ENCODE measurements at regions not wholly inside any gene's neighbourhood (a gene's known extent, or its start where the extent isn't known, plus 50 kb on each side); places are given as distances from the start of the nearest gene placed in this dataset.
"Not testable (repeated sequence)": the region's sequence is repeated elsewhere in the genome, so short reads cannot be mapped to it uniquely, and the experiment has no call there.

DNA sequence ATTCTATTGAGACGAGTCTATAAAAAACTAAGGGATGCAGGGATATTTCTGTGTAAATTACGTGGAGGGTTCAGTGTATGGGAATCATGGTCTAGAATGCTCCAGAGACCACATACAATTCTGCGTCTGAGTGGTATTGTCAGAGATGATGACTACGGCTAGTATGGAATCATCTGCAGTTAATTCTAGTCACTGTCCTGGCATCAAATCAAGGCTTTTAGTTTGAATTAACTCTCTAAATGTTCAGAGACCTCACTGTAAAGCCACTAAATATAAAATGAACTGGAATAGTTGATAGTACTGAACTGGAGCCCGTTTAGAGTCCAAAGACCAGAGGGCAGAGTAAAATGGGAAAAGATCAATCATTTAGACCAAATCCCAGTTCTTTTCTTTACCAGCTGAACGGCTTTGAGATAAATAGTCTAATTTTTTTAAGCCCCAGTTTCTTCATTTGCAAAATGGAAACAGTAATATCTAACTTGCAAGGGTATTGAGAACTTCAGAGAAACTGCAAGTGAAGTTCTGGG is 599.8 kb downstream of the EBF1 start:
- Histone ChIP-seq H3K9me2 (replicated peaks; ENCODE audit: insufficient read depth) (no peaks in the 10 kb centered on the region), H3K4me3 (no peak overlapping the region), H4K20me1 (ENCODE audit: insufficient read depth, poor library complexity, severe bottlenecking) (no peaks in the 10 kb centered on the region), H3K79me2 (no peaks in the 10 kb centered on the region), H3K36me3 (replicated peaks; ENCODE audit: insufficient read depth, low read depth) (no peaks in the 10 kb centered on the region), H2AFZ (no peak overlapping the region), H3K9me3 (ENCODE audit: low read depth) (no peaks in the 10 kb centered on the region), H3K4me2 (no peak overlapping the region), H3K4me1 (ENCODE audit: insufficient read depth) (no peaks in the 10 kb centered on the region), H3K27ac (no peak overlapping the region), H3K27me3 (no peaks in the 10 kb centered on the region)
- no peak for DNase-seq (ENCODE audit: low spot score)
- TF ChIP-seq EZH2phosphoT487 (IDR thresholded peaks at IDR 0.05; ENCODE audit: low read depth, severe bottlenecking, unreplicated experiment) (no peak), EZH2 (IDR thresholded peaks at IDR 0.05; ENCODE audit: borderline replicate concordance) (no peak)
- TF ChIP-seq, protein P1, sequence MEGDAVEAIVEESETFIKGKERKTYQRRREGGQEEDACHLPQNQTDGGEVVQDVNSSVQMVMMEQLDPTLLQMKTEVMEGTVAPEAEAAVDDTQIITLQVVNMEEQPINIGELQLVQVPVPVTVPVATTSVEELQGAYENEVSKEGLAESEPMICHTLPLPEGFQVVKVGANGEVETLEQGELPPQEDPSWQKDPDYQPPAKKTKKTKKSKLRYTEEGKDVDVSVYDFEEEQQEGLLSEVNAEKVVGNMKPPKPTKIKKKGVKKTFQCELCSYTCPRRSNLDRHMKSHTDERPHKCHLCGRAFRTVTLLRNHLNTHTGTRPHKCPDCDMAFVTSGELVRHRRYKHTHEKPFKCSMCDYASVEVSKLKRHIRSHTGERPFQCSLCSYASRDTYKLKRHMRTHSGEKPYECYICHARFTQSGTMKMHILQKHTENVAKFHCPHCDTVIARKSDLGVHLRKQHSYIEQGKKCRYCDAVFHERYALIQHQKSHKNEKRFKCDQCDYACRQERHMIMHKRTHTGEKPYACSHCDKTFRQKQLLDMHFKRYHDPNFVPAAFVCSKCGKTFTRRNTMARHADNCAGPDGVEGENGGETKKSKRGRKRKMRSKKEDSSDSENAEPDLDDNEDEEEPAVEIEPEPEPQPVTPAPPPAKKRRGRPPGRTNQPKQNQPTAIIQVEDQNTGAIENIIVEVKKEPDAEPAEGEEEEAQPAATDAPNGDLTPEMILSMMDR (IDR thresholded peaks at IDR 0.05; ENCODE audit: poor library complexity): no peak
- WGBS (ENCODE audit: low lambda C conversion rate, missing lambda C conversion rate): 85% methylated on average over 6 of the region's 6 CpGs

DNA sequence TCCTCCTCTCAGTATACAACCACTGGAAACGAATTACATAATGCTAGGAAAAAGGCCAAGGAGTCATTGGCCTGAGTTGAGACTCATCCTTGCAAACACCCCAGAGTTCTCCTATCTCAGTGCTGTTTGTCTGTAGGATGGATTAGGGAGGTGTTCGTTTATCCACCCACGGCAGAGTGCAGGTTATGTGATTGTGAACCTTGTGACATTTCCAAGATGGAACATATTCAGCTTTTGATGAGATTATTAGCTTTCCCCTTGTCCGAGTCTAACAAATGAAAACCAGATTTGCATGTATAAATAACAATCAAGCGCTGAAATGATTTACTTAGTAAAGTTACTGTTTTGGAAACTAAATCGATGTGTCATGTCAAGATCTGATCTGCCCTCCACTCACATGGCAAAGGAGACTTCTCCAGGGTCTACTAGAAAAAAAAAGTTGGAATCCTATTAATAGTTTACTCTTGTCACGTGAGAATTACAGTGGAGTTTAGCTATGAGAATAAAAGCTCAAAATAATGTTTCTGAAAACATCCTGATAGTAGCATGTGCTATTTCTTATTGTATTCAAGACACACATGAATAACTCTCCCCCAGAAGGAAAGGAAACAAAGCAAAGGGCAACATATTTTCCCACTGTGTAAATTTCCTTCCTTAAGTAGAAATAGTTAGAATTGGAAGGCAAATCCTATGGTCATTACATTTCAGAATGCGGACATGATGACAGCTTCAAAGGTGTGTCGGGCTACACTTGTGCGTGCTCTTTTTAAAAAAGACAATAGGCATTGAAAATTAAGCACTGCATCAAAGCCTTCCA is 600.4 kb downstream of the EBF1 start:
- H3K36me3 ChIP-seq (replicated peaks; ENCODE audit: insufficient read depth, low read depth): no peaks in the 10 kb centered on the region
- no peak overlapping the region for H2AFZ ChIP-seq
- TF ChIP-seq EZH2 (IDR thresholded peaks at IDR 0.05; ENCODE audit: borderline replicate concordance): no peak
- no peaks in the 10 kb centered on the region for H3K79me2 ChIP-seq
- H3K4me3 ChIP-seq: no peak overlapping the region
- no peaks in the 10 kb centered on the region for H3K27me3 ChIP-seq
- no peaks in the 10 kb centered on the region for H3K9me2 ChIP-seq (replicated peaks; ENCODE audit: insufficient read depth)
- 76% methylated on average over 10 of the region's 10 CpGs for WGBS (ENCODE audit: low lambda C conversion rate, missing lambda C conversion rate)
- H3K27ac ChIP-seq: no peak overlapping the region
- H3K4me2 ChIP-seq: no peak overlapping the region
- no peaks in the 10 kb centered on the region for H4K20me1 ChIP-seq (ENCODE audit: insufficient read depth, poor library complexity, severe bottlenecking)
- no peaks in the 10 kb centered on the region for H3K9me3 ChIP-seq (ENCODE audit: low read depth)
- no peak for DNase-seq (ENCODE audit: low spot score)
- no peaks in the 10 kb centered on the region for H3K4me1 ChIP-seq (ENCODE audit: insufficient read depth)

DNA sequence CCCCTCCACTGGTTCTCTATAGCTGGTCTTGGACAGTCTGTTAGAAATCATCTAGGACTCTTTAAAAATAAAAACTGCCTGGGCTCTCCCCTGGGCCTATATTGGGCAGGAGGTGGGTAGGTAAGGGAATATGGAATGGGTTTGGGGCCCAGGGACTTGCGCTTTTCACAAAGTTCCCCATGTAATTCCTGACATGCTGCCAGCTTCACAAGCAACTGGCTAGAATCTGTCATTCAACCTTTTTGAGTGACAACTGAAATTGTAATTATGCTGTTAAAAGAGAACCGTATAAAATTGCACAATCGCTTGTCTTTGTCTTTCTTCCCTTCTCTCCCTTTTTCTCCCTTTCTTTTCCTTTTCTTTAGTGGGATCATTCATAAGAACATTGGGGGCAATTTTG is 603.1 kb downstream of the EBF1 start:
- H3K27ac ChIP-seq: no peak overlapping the region
- no peak for DNase-seq (ENCODE audit: low spot score)
- no peaks in the 10 kb centered on the region for H4K20me1 ChIP-seq (ENCODE audit: insufficient read depth, poor library complexity, severe bottlenecking)
- no peak overlapping the region for H3K4me2 ChIP-seq
- H3K9me2 ChIP-seq (replicated peaks; ENCODE audit: insufficient read depth): no peaks in the 10 kb centered on the region
- 92% methylated on average over 3 of the region's 3 CpGs for WGBS (ENCODE audit: low lambda C conversion rate, missing lambda C conversion rate)
- no peaks in the 10 kb centered on the region for H3K27me3 ChIP-seq
- no peaks in the 10 kb centered on the region for H3K36me3 ChIP-seq (replicated peaks; ENCODE audit: insufficient read depth, low read depth)
- no peaks in the 10 kb centered on the region for H3K4me1 ChIP-seq (ENCODE audit: insufficient read depth)
- H3K79me2 ChIP-seq: no peaks in the 10 kb centered on the region
- no peak for TF ChIP-seq EZH2 (IDR thresholded peaks at IDR 0.05; ENCODE audit: borderline replicate concordance)
- TF ChIP-seq, protein P1 (IDR thresholded peaks at IDR 0.05; ENCODE audit: poor library complexity): no peak
- TF ChIP-seq EZH2phosphoT487 (IDR thresholded peaks at IDR 0.05; ENCODE audit: low read depth, severe bottlenecking, unreplicated experiment): no peak
- no peaks in the 10 kb centered on the region for H3K9me3 ChIP-seq (ENCODE audit: low read depth)
- no peak overlapping the region for H3K4me3 ChIP-seq
- no peak overlapping the region for H2AFZ ChIP-seq

DNA sequence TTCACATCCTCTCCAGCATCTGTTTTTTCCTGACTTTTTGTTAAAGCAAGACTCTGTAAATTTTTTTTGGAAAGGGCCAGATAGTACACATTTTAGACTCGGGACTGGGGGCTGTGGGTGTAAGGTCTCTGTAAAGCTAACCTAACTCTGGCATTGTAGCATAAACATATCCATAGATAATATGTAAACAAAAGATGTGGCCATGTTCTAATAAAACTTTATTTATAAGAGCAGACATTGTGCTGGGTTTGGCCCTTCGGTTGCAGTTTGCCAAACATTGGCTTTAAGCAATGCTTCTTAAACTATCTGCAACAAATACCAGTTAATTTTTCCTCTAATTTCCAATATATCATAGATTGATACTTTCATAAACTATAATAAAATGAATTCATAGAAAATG is 605.2 kb downstream of the EBF1 start:
- H3K9me2 ChIP-seq (replicated peaks; ENCODE audit: insufficient read depth): no peaks in the 10 kb centered on the region
- H4K20me1 ChIP-seq (ENCODE audit: insufficient read depth, poor library complexity, severe bottlenecking): no peaks in the 10 kb centered on the region
- H3K36me3 ChIP-seq (replicated peaks; ENCODE audit: insufficient read depth, low read depth): no peaks in the 10 kb centered on the region
- H3K79me2 ChIP-seq: no peaks in the 10 kb centered on the region
- no peaks in the 10 kb centered on the region for H3K27me3 ChIP-seq
- TF ChIP-seq, protein P1 (IDR thresholded peaks at IDR 0.05; ENCODE audit: poor library complexity): no peak
- no peak for TF ChIP-seq EZH2phosphoT487 (IDR thresholded peaks at IDR 0.05; ENCODE audit: low read depth, severe bottlenecking, unreplicated experiment)
- TF ChIP-seq EZH2 (IDR thresholded peaks at IDR 0.05; ENCODE audit: borderline replicate concordance): no peak
- DNase-seq (ENCODE audit: low spot score): no peak
- no peak overlapping the region for H3K4me2 ChIP-seq
- H3K4me3 ChIP-seq: no peak overlapping the region
- no peak overlapping the region for H3K27ac ChIP-seq
- 94% methylated on average over 2 of the region's 2 CpGs for whole genome bisulfite sequencing (ENCODE audit: low lambda C conversion rate, missing lambda C conversion rate)
- no peaks in the 10 kb centered on the region for H3K4me1 ChIP-seq (ENCODE audit: insufficient read depth)
- H3K9me3 ChIP-seq (ENCODE audit: low read depth): no peaks in the 10 kb centered on the region
- H2AFZ ChIP-seq: no peak overlapping the region

DNA sequence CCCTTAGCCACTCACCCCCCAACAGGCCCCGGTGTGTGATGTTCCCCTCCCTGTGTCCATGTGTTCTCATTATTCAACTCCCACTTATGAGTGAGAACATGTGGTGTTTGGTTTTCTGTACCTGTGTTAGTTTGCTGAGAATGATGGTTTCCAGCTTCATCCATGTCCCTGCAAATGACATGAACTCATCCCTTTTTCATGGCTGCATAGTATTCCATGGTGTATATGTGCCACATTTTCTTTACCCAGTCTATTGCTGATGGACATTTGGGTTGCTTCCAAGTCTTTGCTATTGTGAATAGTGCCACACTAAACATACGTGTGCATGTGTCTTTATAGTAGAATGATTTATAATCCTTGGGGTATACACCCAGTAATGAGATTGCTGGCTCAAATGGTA is 605.7 kb downstream of the EBF1 start:
- not testable (repeated sequence) for H3K79me2 ChIP-seq; H3K9me2 ChIP-seq (replicated peaks; ENCODE audit: insufficient read depth); H3K27ac ChIP-seq; H4K20me1 ChIP-seq (ENCODE audit: insufficient read depth, poor library complexity, severe bottlenecking); H3K36me3 ChIP-seq (replicated peaks; ENCODE audit: insufficient read depth, low read depth); DNase-seq (ENCODE audit: low spot score); H3K4me2 ChIP-seq; H3K9me3 ChIP-seq (ENCODE audit: low read depth); H3K4me1 ChIP-seq (ENCODE audit: insufficient read depth); H3K4me3 ChIP-seq; H2AFZ ChIP-seq; H3K27me3 ChIP-seq
- WGBS (ENCODE audit: low lambda C conversion rate, missing lambda C conversion rate): 90% methylated on average over 2 of the region's 2 CpGs
